ENCODE measurements at regions not wholly inside any gene's neighbourhood (a gene's known extent, or its start where the extent isn't known, plus 50 kb on each side); places are given as distances from the start of the nearest gene placed in this dataset.

GRCh38 chr11:80960381-80961029, 1519.7 kb upstream of the TENM4 start:
- TF ChIP-seq CTCF (IDR thresholded peaks at IDR 0.05), result no peak

DNA sequence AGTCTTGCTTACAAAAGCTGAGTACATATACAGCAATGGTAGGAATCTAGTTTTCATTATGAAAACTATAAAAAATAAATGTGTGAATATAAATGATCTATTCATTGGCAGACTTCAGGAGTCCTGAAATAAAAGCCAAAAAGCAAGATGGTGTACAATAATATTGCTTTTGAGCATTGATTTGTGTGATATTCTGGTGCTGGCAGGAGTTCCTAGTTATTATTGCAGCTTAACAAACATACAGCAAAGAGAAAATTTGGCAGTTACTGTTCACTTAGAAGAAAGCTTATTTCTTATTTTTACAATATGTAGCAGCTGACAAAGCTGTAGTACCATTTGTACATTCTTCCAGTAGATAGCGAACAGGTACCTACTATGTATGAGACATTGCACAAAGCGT, 1518.9 kb upstream of the TENM4 start:
- TF ChIP-seq CTCF (IDR thresholded peaks at IDR 0.05), result no peak

DNA sequence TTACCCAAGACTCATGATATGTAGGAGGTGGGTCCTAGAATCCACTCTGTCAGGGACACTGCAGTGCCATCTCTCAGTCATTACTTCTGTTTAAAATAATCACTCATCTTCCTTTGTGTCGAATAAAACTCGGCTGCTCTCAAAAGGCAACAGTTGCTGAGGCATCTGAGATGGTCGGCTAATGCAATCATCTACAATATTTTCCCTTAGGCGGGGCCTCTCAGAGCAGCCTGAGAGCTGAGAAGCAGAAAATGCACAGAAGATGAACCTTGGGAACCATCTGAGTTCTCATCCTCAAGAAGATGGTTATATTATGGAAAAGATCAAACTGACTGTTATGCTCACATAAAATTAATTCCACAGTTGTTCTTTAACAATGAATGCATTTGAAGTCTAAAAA, 1518.2 kb upstream of the TENM4 start:
- TF ChIP-seq CTCF (IDR thresholded peaks at IDR 0.05), result no peak

- no peak for TF ChIP-seq CTCF (IDR thresholded peaks at IDR 0.05)
Measured at GRCh38 chr11:80958361-80958760, 1517.5 kb upstream of the TENM4 start.

DNA sequence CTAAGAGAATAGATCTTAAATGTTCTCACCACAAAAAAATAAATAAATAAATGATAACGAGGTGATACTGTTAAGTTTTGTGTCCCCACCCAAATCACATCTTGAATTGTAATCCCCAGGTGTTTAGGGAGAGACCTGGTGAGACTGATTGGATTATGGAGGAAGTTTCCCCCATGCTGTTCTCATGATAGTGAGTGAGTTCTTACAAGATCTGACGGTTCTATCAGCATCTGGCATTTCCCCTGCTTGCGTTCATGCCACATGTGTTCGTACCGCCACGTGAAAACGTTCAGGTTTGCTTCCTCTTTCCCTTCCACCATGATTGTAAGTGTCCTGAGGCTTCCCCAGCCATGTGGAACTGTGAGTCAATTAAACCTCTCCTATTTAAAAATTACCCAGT, 1514.8 kb upstream of the TENM4 start:
- no peak for TF ChIP-seq CTCF (IDR thresholded peaks at IDR 0.05)

- TF ChIP-seq CTCF (IDR thresholded peaks at IDR 0.05), result no peak
Measured at GRCh38 chr11:80948781-80949180, 1508.0 kb upstream of the TENM4 start.

- TF ChIP-seq CTCF (IDR thresholded peaks at IDR 0.05), result no peak
Measured at GRCh38 chr11:80944758-80945157, 1503.9 kb upstream of the TENM4 start.

DNA sequence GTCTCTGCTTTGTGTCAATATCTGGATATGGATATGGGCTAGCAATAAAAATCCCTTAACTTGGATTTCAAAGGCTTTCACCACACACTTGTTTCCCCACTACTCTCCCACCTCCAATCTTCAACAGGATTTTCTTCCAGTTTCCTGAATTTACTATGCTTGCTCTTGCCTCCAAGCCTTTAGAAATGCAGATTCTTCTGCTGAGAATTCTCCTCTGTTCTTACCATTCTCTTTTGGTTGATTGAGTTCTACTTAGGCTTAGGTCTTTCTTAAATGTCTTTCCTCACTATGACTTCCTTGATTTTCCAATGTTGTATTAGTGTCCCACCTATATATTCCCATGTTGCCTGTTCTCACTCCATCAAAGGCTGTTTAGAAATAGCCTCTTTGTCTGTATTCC, 1502.4 kb upstream of the TENM4 start:
- no peak for TF ChIP-seq CTCF (IDR thresholded peaks at IDR 0.05)
